ENCODE measurements at regions not wholly inside any gene's neighbourhood (a gene's known extent, or its start where the extent isn't known, plus 50 kb on each side); places are given as distances from the start of the nearest gene placed in this dataset.

DNA sequence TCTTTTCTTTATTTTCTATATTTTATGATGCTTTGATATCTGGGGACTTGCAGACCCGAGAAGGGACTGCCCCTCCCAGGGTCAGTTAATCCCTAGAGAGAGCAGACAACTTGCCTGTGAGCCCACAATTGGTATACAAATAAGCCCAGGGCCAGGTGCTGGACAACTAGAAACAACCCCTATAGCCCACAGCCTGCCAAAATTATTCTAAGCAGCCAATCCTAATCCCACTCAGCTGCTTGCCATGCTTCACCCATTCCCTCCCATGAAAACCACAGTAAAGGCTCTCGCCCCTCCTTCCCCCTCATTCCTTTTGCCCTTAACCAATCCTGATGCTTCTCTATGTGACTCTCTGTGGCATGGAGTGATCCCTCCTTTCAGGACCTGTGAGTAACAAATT is 380.7 kb downstream of the RBM43 start:
- H4K20me1 ChIP-seq (ENCODE audit: low read length): no peaks in the 10 kb centered on the region
- H3K36me3 ChIP-seq (ENCODE audit: low read depth, low read length): no peaks in the 10 kb centered on the region
- H3K9ac ChIP-seq (ENCODE audit: low read length): no peak overlapping the region
- H3K4me1 ChIP-seq (ENCODE audit: insufficient read depth, low read length): no peaks in the 10 kb centered on the region
- H3K9me2 ChIP-seq (replicated peaks; ENCODE audit: low read length): no peaks in the 10 kb centered on the region
- no peak for ATAC-seq
- H2AFZ ChIP-seq (ENCODE audit: low read length): no peak overlapping the region
- no peaks in the 10 kb centered on the region for H3F3A ChIP-seq (ENCODE audit: low read length, unreplicated experiment)
- POLR2A ChIA-PET (ENCODE audit: unreplicated experiment): no interaction called here
- no peak overlapping the region for H3K4me3 ChIP-seq (ENCODE audit: low read length)
- no TSS peak for BruUV-seq (replicated peaks)
- DNase-seq: no peak
- H3K79me2 ChIP-seq (ENCODE audit: low read length): no peaks in the 10 kb centered on the region
- intact Hi-C loops (cut with micrococcal nuclease): no loop called here
- no peak overlapping the region for H3K4me2 ChIP-seq (ENCODE audit: low read length)
- no peaks in the 10 kb centered on the region for H3K27me3 ChIP-seq (ENCODE audit: low read length)
- no peaks in the 10 kb centered on the region for H3K9me3 ChIP-seq (ENCODE audit: low read length)
- TF ChIP-seq EZH2phosphoT487 (IDR thresholded peaks at IDR 0.05; ENCODE audit: borderline replicate concordance, low read length) (no peak), EZH2 (IDR thresholded peaks at IDR 0.05; ENCODE audit: low read length, unreplicated experiment) (no peak)
- TF ChIP-seq, protein P1, sequence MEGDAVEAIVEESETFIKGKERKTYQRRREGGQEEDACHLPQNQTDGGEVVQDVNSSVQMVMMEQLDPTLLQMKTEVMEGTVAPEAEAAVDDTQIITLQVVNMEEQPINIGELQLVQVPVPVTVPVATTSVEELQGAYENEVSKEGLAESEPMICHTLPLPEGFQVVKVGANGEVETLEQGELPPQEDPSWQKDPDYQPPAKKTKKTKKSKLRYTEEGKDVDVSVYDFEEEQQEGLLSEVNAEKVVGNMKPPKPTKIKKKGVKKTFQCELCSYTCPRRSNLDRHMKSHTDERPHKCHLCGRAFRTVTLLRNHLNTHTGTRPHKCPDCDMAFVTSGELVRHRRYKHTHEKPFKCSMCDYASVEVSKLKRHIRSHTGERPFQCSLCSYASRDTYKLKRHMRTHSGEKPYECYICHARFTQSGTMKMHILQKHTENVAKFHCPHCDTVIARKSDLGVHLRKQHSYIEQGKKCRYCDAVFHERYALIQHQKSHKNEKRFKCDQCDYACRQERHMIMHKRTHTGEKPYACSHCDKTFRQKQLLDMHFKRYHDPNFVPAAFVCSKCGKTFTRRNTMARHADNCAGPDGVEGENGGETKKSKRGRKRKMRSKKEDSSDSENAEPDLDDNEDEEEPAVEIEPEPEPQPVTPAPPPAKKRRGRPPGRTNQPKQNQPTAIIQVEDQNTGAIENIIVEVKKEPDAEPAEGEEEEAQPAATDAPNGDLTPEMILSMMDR (conservative IDR thresholded peaks at IDR 0.05; ENCODE audit: low read depth, low read length): no peak
- CTCF ChIA-PET: no interaction called here
- H3K27ac ChIP-seq (ENCODE audit: low read length): no peak overlapping the region

DNA sequence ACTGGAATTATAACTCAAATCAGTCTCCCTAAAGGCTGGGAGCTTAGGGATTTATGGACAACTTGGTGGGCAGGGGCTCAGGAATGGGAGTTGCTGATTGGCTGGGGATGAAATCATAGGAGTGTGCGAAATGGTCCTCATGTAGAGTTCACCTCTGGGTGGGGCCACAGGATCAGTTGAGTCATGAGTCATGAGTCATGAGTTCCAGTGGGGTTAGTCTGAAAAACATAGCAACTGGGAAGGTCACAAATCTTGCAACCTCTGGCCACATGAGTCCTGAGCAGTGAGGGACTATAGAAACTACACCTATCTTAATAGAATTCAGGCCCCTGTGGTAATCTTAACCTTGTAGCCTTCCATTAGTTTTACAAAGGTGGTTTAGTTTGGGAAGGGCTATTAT is 383.3 kb downstream of the RBM43 start:
- no peak overlapping the region for H3K9ac ChIP-seq (ENCODE audit: low read length)
- TF ChIP-seq, protein P1 (conservative IDR thresholded peaks at IDR 0.05; ENCODE audit: low read depth, low read length): no peak
- TF ChIP-seq EZH2phosphoT487 (IDR thresholded peaks at IDR 0.05; ENCODE audit: borderline replicate concordance, low read length) (no peak), EZH2 (IDR thresholded peaks at IDR 0.05; ENCODE audit: low read length, unreplicated experiment) (no peak)
- POLR2A ChIA-PET (ENCODE audit: unreplicated experiment): no interaction called here
- H3K79me2 ChIP-seq (ENCODE audit: low read length): no peaks in the 10 kb centered on the region
- H3K27ac ChIP-seq (ENCODE audit: low read length): no peak overlapping the region
- H4K20me1 ChIP-seq (ENCODE audit: low read length): no peaks in the 10 kb centered on the region
- DNase-seq (peak; percentile 49), ATAC-seq (no peak)
- H3K4me1 ChIP-seq (ENCODE audit: insufficient read depth, low read length): no peaks in the 10 kb centered on the region
- no peaks in the 10 kb centered on the region for H3K27me3 ChIP-seq (ENCODE audit: low read length)
- no peaks in the 10 kb centered on the region for H3F3A ChIP-seq (ENCODE audit: low read length, unreplicated experiment)
- intact Hi-C loops (cut with micrococcal nuclease): no loop called here
- H3K4me3 ChIP-seq (ENCODE audit: low read length): no peak overlapping the region
- no peaks in the 10 kb centered on the region for H3K9me3 ChIP-seq (ENCODE audit: low read length)
- no TSS peak for BruUV-seq (replicated peaks)
- no peaks in the 10 kb centered on the region for H3K36me3 ChIP-seq (ENCODE audit: low read depth, low read length)
- no peak overlapping the region for H3K4me2 ChIP-seq (ENCODE audit: low read length)
- CTCF ChIA-PET: no interaction called here
- no peaks in the 10 kb centered on the region for H3K9me2 ChIP-seq (replicated peaks; ENCODE audit: low read length)
- H2AFZ ChIP-seq (ENCODE audit: low read length): no peak overlapping the region

DNA sequence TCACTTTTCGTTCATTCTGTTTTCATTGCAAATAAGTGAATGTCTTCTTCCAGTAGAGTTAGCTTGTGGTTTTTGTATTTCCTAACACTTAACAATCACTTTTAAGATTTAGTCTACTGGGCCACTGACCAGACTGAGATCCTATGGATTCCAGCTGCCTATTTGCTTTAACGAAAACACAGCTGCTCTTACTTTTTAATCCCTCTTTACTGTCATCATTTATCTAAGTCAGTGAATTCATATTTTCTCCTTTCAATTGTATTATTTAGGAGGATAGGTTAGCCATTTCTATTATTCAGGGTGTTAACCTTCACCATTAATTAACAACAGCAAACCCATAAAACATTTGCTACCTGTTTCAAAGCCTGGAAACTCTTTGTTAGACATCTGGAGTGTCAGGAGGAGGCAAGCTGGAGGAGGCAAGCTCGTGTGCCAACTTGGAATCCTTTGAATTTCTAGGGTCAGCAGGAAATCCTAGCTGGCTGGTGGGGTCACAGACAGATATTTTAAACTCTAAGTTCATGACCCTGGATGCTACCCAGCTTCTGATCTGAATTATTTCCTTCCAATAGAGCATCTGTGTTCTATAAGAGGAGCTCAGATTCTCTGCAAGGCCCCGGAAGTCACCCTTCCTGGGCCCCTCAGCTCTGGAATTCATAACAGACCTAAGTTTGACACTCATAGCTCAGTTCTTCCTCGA is 385.3 kb downstream of the RBM43 start:
- BruUV-seq (replicated peaks): no TSS peak
- Histone ChIP-seq H3K4me2 (ENCODE audit: low read length) (no peak overlapping the region), H3K27ac (ENCODE audit: low read length) (no peak overlapping the region), H3K4me3 (ENCODE audit: low read length) (no peak overlapping the region), H3K9ac (ENCODE audit: low read length) (no peak overlapping the region), H3K36me3 (ENCODE audit: low read depth, low read length) (no peaks in the 10 kb centered on the region), H3K9me3 (ENCODE audit: low read length) (no peaks in the 10 kb centered on the region), H3K27me3 (ENCODE audit: low read length) (no peaks in the 10 kb centered on the region), H3K9me2 (replicated peaks; ENCODE audit: low read length) (no peaks in the 10 kb centered on the region), H3K79me2 (ENCODE audit: low read length) (no peaks in the 10 kb centered on the region), H2AFZ (ENCODE audit: low read length) (no peak overlapping the region), H3K4me1 (ENCODE audit: insufficient read depth, low read length) (no peaks in the 10 kb centered on the region), H3F3A (ENCODE audit: low read length, unreplicated experiment) (no peaks in the 10 kb centered on the region), H4K20me1 (ENCODE audit: low read length) (no peaks in the 10 kb centered on the region)
- TF ChIP-seq, protein P1 (conservative IDR thresholded peaks at IDR 0.05; ENCODE audit: low read depth, low read length): no peak
- TF ChIP-seq EZH2 (IDR thresholded peaks at IDR 0.05; ENCODE audit: low read length, unreplicated experiment) (no peak), EZH2phosphoT487 (IDR thresholded peaks at IDR 0.05; ENCODE audit: borderline replicate concordance, low read length) (no peak)
- intact Hi-C loops (cut with micrococcal nuclease): no loop called here
- ChIA-PET CTCF (no interaction called here), POLR2A (ENCODE audit: unreplicated experiment) (no interaction called here)
- ATAC-seq: no peak
- no peak for DNase-seq

All from PC-3 (cell line).